UCSD-AML1 (cell line): ENCODE measurements at regions not wholly inside any gene's neighbourhood (a gene's known extent, or its start where the extent isn't known, plus 50 kb on each side); places are given as distances from the start of the nearest gene placed in this dataset.

ENCODE experiments used
- DNase-seq: peaks from one replicate; lab custom pipeline; 2025; ENCODE audit not compliant: unreplicated experiment; lab: John Stamatoyannopoulos, UW

DNA sequence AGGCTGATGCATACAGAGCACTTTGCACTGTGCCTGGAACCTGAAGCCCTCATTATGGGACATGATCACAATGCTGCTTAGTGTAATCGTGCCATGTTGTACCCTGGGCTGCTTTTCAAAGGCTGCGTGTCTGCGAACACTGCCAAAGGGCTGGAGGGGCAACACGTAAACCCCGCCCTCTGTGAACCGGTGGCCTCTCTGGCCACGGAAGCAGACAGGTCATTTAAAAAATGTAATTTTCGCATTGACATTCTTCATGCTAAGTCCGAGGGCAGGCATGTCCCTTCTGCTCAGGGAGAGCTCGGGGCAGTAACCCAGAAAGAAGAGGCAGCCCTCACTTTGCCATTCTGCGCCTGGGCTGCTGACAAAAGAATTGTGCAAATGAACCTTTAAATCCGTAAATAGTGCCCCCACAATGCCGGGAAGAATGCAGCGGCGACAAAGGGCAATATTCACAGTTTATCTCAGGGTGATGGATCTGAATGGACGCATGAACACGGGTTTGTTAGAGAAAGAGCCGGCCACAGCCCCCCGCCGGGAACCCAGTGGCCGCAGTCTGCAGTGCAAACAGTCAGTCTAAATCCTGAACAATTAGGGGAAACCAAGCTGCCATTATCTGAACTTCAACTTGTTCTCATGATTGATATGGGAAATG is 226.1 kb downstream of the MYCN start:
- no peak for DNase-seq

DNA sequence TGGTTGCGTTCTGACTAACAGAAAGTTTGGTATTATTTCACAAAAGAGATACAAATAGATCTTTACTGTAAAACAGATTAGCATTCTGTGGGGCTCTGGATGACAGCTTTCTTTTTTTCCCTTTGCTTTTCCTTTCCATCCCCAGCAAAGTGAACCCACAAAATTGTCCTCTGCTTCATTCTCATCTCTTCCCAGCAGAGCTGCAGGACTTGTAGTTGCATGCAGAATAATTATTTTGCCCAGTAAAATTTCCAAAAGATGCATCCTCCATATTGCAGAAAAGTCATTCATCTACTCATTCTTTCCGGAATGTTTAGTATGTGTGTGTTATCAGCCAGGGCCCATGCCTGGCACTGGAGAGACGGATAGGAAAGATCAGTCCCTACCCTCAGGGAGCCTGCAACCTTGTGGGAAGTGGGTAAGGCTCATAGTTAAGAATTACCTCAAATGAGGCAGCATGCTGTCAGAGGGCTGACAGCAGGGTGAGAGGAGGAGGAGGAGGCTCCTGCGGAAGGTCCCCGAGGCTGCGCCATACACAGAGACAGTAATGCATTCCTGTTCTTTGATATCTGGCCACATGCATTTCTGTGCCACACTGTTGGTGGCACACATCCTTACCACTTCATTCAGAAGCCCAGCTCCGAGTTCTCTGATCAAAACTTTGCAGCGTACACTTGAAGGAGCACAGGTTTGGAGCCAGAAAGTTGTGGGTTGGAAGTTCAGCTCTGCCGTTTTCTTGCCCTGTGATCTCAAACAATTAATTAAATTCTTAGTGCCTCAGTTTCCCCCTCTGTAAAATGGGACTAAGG is 225.4 kb downstream of the MYCN start:
- DNase-seq, result no peak

DNA sequence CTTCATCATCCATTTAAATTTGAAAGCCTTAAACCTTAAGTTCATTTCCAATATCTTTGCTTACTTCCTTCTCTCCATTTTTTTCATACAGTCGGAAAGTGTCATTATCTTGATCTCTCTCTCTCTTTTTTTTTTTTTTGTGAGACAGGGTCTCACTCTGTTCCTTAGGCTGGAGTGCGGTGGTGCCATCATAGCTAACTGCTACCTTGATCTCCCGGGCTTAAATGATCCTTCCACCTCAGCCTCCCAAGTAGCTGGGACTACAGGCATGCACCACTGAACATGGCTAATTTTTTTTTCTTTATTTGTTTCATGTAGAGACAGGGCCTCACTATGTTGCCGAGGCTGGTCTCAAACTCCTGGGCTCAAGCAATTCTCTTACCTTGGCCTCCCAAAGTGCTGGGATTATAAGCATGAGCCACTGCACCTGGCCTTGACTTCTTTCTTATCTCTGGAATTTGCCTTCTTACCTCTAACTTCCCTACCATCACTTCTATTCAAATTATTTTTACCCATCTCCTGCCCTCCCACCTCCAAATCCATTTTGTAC is 222.2 kb downstream of the MYCN start:
- DNase-seq, result no peak

DNA sequence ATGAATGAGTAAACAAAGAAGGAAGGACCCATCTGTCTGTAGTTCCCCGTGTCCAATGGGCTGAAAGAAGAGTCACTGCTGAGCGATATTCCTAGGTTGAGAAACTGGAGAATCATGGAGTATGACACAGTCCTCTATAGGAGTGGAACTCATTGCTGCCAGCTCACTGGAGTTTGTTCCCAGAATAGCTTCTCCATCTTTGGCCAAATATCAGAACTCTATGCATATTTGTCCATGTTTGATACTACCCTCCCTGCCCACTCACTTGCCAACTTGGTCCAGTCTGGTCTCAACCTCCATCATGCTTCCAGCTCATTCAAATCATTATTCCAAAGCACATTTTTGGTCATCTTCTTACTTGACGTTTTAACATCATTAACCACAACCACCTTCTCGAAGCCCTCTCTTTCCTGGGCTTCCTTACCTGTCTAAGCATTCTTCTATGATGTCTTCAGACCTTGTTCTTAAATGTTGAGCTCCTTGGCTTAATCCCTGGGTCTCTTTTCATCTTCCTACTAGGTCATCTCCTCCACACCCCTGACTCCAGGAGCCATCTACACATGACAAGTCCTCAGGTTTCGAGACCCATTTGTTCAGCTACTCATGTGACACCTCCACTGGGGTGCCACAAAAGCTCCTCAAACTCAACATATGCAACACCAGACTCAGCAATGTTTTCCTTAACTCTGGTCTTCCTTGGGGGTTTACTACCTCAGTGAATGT is 221.6 kb downstream of the MYCN start:
- no peak for DNase-seq

DNA sequence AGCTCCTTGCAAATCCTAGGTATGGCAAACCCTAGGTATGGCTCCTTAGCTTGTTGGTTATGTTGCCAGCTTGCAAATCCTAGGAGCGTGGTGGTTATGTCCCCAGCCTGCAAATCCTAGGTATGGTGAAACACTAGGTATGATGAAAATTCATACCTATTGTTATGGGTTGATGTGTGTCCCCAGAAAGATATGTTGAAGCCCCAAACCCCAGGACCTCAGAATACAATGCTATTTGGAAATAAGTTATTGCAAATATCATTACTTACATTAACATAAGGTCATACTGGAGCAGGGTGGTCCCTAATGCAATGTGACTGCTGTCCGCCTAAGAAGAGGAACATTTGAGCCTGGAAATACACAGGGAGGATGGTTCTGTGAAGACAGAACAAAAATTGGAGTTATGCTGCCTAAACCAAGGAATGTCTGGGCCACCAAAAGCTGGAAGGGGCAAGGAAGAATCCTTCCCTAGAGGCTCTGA is 220.8 kb downstream of the MYCN start:
- DNase-seq, result no peak

DNA sequence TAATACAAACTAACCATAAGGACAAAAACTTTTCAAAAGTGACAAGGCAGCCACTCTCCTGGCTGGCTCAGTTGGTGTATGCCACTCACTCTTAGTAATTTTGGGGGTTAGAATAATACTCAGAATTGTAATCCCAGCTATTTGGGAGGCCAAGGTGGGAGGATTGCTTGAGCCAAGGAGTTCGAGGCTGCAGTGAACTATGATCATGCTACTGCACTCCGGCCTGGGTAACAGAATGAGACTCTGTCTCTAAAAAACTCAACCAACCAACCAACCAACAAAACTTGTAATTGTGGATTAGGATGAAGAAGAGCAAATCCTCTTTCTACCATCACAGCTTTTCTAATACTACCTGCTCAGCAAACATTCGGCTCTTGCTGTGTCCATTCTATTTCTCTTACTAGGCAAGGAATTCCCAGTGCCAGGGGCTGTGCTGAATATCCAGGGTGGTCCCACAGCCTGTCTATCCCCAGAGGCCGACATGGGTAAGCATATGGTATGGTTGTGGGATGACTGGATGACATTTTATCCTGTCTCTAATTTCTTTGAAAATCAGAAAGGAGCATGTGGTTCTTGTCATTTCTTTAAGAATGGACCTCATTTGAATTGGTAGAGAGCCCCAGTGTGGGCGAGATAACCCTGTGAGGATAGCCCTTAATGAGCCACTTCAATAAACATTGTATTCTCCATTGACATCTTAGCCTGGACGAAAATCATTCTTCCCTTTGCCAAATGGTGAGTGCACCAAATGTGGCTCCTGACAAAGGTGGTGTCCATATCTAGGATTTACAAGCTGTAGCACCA is 220.1 kb downstream of the MYCN start:
- no peak for DNase-seq

DNA sequence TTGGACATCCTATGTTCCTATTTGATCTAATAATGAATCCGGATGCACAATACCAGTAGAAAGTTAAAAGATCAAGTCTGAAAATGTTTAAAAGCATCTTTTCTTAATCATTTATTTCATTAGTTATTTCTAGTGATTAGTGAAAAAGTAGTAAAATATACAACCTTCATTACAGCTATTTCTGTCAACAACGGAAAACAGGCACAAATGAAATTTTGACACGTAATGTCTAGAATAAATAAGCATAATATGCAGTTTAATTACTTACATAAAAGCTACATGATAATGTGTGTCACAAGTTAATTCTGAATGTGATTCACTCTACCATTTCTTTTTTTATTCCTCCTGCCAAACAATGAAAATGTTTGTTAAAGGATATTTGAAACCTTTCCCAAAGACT is 216.1 kb downstream of the MYCN start:
- DNase-seq, result no peak

DNA sequence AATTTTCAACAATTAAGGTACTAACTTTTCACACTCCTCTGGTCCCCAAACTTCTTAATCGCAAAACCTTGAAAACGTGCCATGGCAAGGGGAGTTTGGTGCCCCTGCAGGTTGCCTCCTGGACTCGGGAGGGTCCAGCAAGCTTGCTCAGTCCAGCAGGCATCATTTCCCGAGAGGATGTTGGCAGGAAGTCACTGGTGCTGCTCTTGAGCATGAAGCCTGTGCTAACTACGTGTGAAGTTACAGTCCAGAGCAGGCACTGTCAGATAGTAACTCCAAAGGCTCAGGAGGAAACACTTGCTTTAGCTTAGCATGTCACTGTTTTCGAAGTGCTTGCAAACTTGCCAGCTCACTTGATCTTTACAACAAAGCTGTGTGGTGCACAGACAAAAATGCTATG is 215.4 kb downstream of the MYCN start:
- DNase-seq, result no peak

DNA sequence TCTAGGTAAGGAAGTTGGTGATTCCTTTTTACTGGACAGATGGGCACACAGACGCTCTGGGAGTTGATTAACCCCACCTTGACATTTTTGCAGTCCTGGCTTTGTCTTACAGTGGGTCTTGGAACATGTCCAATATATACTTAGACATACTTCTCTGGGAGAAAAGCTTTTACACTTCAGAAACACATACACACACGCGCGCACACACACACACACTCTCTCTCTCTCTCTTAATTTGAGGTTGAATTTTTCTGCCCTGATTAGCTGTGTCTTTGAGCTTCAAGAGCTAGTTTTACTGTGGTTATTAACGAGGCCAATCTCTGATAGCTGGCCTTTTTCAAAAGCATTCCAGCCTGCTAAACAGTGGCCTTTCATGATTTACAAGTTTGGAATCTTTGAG is 215.0 kb downstream of the MYCN start:
- no peak for DNase-seq

DNA sequence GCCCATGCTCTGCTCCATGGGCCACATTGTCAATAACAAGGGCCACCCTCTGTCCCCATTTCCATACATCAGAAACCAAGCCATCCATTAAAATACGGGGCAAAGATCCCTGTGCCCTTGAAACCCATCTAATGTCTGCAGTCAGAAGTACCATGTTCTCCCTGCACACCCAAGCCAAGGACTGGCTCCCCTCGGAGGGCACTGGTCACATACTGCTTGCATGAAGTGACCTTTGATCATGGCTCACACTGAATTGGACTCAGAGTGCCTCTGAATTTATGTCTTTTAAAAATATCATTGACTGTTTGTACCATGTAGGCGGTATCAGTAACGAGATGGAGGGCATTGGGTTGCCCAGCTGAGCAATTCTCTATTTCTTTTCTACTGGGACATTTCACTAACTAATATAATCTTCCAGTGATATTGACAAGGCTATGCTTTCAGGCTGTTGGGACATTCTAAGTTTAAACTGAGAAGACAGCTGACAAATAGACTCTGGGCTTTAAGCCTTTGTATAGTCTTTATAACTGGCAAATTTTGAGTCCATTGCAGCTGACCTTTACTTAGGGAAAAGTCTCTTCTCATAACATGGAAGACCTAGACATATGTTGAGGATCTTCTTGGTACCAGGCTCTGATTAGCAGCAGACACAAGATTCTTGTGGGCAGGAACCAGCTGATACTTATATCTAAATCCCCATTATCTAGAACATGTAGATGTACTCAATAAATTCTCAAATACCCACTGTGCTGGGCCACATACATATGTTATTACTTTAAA is 214.3 kb downstream of the MYCN start:
- no peak for DNase-seq

DNA sequence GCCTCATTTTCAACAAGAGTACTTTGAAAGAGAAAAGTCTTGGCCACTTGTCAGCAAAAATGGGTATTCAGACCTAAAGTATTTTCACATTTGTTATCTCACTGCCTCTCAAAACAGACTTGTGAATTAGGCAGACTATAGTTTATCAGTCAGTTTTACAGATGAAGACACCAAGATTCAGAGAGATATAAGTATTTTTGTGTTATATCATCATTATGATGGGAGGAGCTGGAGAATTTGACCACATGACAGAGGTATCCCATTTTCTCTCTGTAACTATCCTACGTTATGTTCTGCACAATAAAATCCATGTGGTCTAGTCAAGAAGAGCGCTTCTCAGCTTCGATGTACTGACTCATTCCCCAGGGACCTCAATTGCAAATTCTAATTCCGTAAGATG is 213.7 kb downstream of the MYCN start:
- no peak for DNase-seq

DNA sequence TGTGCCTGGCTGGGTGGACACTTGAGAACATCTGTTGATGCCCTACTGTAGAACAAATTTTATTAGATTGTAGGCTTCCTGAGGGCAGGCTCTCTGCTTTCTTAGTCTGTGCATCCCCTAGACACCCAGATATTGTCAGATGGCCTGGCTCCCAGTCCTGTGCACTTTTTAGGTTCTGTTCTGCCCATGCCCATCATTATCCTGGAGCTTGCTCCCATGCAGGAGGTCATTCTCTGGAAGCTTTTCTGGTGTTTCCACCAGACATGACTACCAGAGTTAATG is 213.3 kb downstream of the MYCN start:
- no peak for DNase-seq

DNA sequence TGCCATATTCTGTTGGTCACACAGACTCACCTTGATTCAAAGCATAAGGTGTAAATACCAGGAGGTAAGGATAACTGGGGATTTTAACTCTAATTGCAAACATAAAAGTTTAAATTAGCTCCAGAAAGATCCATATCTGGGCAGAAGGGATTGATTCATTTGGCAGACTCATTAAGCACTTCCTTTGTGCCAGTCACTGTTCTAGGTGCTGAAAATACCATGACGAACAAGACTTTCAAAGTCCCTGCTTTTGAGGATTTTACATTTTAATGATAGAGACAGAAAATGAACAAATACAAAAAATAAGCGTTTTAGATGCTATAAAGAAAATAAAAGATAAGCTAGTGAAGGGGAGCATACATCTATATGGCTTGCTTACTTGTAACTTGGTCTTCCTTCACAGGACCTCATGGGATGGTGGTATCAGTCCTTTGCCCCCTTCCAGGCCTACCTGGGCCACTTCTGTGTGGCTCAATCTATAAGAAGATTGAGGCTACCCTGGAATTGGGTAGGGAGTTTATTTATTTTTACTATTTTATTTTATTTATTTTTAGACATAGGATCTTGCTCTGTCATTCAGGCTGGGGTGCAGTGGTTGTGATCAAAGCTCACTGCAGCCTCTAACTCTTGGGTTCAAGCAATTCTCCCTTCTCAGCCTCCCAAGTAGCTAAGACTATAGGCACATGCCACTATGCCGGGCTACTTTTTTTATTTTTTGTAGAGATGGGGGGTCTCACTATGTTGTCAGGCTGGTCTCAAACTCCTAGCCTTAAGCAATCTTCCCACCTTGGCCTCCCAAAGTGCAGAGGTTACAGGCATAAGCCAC is 212.8 kb downstream of the MYCN start:
- DNase-seq, result no peak

DNA sequence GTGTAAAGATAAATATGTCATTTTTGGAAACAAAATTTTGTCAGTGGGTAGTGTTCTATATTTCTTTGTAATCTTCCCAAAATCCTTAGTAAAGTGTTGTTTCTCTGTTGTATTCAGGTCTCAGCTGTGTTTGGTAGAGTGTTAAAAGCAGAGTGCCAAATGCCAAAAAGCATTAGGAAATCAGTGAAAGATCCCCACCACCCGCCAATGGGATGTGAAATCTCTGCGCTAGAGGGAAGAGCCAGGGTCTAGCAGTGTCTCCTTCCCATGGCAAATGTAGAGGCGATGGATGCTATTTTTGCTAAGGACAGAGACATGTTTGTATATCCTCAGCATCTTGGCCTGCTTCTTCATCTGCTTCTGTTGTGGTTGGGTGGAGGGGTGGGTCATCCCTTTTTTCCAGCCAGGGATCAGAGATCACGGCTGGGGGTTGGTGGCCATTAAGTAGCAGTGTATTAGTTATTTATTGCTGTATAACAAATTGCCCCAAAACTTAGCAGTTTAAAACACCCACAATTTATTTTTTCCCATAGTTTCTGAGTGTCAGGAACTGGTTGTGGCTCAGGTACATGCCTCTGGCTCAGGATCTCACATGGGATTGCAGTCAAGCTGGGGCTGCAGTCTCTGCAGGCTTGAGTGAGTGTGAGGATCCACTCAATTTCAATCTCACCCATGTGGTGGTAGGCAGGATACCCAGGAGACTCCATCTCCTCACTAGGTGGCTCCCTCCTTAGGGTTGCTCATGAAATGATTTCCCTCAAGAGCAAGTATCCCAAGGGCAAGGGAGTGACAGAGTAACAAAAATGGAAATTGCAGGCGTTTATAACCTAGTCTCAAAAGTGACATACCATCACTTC is 211.9 kb downstream of the MYCN start:
- DNase-seq, result no peak

DNA sequence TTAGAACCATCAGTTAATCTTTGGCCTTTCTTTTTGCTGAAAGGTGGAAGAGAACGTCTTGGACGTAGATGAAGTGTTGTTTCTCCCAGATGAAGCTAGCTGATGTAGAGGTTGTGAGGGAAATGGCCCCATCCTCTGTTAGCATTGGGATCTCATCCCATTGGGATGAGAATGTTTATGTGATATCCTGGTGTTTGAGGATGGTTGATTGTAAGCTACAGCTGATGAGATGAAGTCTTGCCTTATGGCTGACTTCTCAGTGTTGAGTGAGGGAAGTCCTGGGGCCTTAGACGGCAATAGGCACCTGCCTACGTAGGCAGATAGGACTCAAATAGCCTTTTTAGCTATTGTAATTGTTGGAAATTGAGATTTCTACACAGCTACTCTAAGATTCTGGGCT is 211.3 kb downstream of the MYCN start:
- DNase-seq, result no peak

DNA sequence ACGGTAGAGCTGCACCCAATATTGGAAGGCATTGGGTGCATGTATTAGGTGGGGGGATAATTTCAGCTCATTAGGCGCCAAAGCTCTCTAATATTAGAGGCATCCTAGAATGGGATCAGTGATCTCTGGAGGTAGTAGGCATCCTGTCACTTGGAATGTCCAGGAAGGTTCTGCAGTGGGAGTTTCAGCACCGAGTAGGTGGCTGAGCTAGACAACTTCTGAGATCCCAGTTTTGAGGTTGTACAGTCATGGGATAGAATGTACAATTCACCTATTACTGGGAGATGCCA is 210.9 kb downstream of the MYCN start:
- no peak for DNase-seq

DNA sequence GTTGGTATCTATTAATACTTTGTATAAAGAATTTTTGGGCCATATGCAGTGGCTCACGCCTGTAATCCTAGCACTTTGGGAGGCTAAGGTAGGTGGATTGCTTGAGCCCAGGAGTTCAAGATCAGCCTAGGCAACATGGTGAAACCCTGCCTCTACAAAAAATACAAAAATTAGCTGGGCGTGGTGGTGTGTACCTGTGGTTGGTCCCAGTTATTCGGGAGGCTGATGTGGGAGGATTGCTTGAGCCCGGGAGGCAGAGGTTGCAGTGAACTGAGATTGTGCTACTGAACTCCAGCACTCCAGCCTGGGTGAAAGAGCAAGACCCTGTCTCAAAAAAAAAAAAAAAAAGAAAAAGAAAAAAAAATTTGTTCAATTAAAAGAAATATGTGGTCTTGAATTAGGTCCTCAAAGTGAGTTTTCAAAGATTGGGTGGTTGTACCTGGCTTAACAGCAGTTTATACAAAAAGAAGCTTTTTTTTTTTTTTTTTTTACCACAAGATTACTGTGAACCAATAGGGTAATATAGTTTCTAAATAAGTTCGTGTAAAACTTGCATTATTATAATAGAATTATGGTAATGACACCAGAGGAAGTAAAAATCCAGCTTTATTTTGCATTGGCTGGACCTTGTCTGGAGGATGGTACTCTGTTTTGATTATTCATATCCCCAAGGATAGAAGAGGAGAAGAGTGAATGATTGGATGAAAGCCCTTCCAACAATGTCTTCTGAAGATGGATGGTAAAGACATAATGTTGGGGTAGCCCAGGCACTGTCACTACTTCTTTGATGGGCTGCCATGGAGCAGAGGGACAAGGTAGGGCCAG is 210.3 kb downstream of the MYCN start:
- DNase-seq, result no peak
